ENCODE measurements at regions not wholly inside any gene's neighbourhood (a gene's known extent, or its start where the extent isn't known, plus 50 kb on each side); places are given as distances from the start of the nearest gene placed in this dataset.

DNA sequence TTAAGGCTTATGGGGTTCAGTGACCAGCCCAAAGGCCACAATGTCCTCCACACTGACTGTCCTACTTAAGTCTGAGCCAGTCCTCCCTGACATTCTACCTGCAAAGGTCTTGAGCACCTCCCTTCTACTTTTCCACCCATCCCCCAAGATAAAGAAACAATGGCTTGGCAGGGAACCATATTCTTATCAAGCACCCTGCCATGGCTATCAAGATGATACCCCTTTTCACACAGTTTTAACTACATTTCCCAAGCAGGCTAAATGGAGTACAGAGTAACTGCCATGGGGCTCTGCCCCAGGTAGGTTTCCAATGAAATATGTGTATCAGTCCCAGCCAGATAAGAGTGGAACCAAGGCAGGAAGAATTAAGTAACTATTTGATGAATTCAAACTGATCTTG lies 85.9 kb upstream of the MOCS1 start:
- TF ChIP-seq, protein P1, sequence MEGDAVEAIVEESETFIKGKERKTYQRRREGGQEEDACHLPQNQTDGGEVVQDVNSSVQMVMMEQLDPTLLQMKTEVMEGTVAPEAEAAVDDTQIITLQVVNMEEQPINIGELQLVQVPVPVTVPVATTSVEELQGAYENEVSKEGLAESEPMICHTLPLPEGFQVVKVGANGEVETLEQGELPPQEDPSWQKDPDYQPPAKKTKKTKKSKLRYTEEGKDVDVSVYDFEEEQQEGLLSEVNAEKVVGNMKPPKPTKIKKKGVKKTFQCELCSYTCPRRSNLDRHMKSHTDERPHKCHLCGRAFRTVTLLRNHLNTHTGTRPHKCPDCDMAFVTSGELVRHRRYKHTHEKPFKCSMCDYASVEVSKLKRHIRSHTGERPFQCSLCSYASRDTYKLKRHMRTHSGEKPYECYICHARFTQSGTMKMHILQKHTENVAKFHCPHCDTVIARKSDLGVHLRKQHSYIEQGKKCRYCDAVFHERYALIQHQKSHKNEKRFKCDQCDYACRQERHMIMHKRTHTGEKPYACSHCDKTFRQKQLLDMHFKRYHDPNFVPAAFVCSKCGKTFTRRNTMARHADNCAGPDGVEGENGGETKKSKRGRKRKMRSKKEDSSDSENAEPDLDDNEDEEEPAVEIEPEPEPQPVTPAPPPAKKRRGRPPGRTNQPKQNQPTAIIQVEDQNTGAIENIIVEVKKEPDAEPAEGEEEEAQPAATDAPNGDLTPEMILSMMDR (IDR thresholded peaks at IDR 0.05) = no peak
- TF ChIP-seq POLR2A (IDR thresholded peaks at IDR 0.05) = no peak

Measured in right lobe of liver (tissue), 4 donors.